Hypothalamus (tissue), 51 donors: ENCODE measurements at regions not wholly inside any gene's neighbourhood (a gene's known extent, or its start where the extent isn't known, plus 50 kb on each side); places are given as distances from the start of the nearest gene placed in this dataset.

ENCODE experiments used
- DNase-seq, 51 donors: peaks; one replicate each; lab custom pipeline; 2025; lab: John Stamatoyannopoulos, UW

DNA sequence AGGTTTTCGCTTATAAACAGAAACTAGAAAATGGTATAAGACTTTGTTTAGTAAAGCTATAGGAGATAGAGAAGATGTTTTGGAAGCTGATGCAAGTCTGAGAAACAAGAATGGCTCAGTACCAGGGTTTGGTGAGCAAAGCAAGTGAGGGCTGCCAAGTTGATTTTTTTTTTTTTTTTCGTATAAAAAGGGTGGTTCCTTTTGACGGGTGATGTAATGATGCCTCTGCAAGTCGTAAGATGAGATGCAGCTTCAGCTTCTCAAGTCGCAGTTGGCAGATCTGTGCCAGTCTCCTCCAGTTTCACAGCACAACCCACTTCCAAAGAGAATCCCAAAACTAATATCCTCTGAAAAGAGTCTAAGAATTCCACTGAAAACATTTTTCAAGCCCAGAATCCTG, 252.8 kb upstream of the CDH4 start:
- DNase-seq, result no peak

DNA sequence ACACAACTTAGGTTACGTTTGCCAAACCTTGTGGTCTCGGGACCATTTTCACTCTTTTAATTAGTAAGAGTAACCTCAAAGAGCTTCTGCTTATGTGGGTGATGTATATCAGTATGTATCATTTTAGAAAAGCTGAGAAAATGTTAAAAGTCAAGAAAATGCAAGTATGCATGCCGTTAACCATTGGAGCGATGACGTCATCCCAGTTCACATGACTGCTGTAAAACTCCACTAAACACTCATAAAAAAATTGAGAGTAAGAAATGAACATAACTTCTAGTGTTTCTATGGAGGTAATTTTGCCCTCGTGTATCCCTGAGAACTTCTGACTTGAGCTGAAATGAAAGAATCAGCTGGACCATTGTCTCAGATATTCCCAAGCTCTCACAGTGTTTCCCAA, 250.0 kb upstream of the CDH4 start:
- no peak for DNase-seq

DNA sequence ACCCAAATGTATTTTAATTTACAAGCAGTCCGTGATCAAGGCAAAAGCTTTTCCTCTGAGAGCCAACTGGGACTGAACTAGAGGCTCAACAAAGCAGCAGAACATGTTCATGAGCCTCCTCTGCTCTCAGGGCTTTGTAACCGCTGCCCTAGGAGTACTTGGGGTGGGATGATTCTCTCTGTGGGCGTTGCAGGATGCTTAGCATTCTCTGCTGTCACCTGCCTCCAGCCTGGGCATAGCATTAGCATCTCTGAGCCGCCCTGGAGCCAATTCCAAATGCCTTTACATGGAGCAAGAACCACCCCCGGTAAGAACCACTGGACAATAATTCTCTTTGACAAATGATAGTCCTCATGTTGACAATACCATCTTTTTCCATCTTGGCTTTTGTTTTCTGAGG, 237.6 kb upstream of the CDH4 start:
- DNase-seq, result no peak

DNA sequence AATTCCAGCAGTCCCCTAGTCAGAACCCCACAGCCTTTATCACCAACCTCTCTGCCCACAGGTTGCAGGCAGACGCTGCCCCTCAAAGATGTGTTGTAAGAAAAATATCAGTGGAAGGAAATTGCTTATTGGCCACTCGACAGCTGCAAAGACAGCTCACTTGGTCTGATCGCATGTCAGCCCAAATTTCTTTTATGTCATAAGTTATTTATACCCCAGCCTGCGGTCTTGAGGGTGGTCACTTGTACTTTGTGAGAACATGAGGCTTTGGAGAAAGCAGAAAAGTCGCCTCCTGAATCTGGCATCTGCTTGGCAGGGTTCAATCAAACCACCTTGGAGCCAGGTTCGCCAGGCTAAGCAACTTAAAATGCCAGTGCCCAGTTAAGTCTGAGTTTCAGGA, 236.5 kb upstream of the CDH4 start:
- DNase-seq, result no peak

DNA sequence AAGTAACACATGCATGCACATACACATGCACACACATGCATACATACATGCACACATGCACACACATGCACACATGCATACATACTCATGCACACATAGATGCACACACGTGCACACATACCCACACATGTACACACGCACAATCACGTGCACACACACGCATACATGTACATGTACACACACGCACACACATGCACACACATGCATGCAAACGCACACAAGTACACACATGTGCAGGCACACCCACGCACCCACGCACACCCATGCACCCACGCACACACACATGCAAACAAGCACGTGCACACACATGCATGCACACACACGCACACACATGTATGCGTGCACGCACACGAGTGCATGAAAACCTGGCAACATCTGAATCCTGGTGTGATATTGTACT, 232.7 kb upstream of the CDH4 start:
- DNase-seq, result no peak

DNA sequence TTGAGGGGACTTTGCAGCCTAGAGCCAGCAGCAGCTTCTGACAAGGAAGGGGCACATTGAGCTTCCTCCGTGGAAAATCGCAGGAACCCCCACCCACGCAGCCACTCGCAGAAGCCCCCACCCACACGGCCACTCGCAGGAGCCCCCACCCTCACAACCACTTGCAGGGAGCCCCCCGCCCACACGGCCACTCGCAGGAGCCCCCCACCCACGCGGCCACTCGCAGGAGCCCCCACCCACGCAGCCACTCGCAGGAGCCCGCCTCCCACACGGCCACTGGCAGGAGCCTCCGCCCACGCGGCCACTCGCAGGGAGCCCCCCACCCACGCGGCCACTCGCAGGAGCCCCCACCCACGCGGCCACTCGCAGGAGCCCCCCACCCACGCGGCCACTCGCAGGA, 228.4 kb upstream of the CDH4 start:
- no peak for DNase-seq

DNA sequence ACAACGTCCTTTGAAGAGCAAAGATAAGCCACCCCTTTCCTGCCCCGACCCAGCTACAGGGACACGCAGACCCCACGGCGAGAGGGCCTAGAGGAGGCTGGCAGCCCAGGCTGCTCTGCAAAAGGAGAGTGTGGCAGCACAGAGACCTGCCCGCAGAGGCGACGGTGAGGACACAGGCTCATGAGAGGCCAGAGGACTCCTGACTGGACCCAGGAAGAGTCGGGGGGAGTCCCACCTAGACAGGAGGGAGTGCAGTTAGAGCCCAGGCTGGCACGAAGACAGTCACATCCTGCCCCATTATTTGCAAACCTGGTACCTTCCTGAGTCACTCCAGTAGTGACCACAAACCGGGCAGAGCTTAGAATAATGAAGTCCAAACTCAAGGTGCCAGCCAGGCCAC, 227.7 kb upstream of the CDH4 start:
- no peak for DNase-seq

DNA sequence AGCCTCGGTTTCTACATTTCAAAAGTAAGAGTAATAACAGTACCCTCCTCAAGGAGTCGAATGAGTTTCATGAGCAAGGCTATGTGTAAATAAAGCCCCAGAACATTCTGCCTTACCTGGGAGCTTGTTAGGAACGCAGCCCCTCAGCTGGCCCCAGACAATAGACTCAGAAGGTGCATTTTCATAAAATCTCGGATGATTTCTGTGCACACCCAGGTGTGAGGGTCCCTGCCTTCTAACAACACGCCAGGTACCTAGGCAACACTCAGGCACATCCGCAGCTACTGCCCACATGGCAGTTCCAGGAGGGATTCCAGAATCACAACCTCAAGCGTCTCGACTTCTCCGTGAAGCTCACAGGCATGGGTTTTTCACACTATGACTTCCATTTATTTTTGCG, 226.5 kb upstream of the CDH4 start:
- no peak for DNase-seq

DNA sequence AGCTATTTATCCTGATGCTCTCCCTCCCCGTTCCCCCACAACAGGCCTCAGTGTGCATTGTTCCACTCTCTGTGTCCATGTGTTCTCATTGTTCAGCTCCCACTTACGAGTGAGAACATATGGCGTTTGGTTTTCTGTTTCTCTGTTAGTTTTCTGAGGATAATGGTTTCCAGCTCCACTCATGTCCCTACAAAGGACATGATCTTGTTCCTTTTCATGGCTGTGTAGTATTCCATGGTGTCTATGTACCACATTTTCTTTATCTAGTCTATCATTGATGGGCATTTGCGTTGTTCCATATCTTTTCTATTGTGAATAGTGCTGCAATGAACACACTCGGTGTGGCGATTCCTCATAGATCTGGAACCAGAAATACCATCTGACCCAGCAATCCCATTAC, 225.9 kb upstream of the CDH4 start:
- DNase-seq, result no peak

DNA sequence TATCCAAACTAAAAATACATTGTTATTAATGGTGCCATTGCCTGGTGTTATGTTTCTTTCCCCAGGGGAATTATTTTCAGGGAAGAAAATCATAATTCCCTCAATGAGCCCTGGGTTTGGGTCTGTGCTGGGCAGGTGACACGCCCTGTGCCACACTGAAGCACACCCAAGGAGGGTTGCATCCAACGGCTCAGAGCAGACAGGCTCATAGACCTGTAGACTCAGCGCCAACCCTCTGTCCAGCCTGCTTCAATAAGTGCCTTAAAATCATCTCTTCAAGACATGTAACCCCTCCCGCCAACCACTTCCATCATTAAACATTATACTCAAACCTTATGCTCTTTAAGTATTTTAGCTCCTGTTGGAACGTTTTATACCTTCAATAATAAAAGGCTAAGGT, 225.3 kb upstream of the CDH4 start:
- DNase-seq, result no peak

DNA sequence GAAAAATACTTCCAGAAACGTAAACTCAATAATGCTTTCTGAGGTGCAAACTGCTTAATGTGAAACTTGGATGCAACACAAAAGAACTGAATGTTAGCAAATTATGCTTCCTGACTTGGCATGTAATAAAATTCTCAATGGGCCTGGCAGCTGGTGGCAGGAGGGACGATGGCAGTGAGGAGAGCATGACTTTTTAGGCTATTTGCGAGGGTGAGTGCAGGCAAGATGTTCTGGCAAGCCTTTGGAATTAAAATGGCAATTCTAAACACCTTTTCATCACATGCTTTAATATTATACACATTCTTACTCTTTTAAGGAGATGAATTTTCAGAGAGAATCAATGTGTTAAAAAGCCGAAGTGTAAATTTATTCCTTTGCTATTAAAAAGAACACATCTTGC, 224.8 kb upstream of the CDH4 start:
- DNase-seq, result peak in 1 of 51 donors; percentile 6

DNA sequence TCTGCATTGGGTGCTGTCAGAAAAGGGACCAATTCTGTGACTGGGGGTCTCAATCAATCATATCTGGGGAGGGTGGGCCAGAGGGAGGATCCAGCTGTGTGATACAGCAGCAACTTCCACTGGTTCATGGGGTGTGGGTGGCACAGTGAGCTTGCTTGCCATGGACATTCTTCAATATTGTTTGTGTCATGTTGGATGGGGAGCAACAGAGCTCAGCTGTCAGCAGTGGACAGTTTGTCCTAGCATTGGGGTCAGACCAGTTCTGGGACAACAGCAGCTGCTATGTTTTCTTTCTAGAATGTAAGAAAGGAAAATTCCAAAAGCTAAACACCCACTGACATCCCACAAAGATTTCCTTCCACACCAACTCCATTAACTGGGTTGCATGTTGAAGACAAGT, 221.9 kb upstream of the CDH4 start:
- no peak for DNase-seq

DNA sequence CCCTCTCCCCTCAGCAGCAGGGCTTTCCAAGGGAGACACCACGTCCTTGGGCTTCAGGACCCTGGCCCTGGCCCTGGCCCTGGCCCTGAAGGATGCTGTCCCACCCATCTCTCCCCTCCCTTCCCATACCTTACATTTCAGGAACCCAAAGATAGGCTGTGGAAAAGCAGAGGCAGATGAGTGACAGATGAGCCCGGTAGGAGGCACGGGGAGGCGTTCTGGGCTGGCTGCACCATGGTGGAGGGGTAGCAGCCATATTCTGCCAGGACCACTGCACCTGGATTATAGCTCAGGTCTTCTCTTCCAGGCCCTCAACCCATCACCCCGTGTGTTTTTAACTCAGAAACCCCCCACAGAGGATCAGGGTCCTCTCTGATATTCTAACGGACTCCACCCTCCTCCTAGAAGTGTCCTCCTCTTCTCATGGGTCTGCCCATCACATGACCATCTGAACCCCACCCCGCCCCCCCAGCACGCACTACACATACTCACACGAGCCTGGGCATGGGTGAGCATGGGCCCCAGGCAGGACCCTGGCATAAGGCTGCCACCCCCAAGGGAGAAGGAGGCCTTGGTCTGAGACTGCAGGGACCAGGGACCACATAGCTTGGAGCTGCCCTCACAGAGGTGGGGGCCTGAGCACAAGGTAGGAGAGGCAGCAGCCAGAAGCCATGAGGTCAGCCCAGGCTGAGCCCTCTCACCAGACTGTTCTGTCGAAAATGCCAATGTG, 220.8 kb upstream of the CDH4 start:
- no peak for DNase-seq

DNA sequence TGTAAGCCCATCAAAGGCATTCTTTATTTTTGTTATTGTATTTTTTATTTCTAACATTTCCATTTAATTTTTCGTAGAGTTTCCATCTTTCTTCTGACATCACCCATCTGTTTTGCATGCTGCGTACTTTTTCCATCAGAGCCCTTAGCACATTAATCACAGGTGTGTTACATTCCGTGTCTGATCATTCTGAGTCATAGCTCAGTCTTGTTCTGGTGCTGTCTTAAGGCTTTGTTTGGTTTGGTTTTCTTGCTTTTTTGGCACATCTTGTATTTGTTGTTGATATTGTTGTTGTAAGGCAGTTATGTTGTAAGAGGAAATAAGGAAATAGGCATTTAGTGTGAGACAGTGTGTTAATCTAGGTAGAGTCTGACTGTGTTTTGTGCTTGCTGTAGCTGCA, 214.6 kb upstream of the CDH4 start:
- DNase-seq, result no peak

DNA sequence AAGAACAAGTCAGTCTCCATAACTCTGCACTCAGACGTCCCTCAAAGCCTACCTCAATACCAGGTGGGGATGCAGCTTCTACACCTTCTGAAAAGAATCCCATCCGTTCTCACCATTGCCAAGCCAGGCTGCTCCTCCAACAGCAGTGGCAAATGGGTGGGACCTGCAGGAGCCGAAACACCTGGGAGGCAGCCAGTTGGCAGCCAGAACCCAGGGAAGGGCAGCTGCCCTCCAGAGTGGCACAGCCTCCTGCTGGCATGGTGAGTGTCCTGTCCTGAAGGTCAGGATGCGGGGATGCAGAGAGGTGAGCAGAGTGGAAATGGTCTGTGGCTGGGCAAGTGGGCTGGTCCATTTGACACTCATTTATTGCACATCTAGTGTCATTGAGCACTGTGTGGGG, 210.6 kb upstream of the CDH4 start:
- DNase-seq, result no peak

DNA sequence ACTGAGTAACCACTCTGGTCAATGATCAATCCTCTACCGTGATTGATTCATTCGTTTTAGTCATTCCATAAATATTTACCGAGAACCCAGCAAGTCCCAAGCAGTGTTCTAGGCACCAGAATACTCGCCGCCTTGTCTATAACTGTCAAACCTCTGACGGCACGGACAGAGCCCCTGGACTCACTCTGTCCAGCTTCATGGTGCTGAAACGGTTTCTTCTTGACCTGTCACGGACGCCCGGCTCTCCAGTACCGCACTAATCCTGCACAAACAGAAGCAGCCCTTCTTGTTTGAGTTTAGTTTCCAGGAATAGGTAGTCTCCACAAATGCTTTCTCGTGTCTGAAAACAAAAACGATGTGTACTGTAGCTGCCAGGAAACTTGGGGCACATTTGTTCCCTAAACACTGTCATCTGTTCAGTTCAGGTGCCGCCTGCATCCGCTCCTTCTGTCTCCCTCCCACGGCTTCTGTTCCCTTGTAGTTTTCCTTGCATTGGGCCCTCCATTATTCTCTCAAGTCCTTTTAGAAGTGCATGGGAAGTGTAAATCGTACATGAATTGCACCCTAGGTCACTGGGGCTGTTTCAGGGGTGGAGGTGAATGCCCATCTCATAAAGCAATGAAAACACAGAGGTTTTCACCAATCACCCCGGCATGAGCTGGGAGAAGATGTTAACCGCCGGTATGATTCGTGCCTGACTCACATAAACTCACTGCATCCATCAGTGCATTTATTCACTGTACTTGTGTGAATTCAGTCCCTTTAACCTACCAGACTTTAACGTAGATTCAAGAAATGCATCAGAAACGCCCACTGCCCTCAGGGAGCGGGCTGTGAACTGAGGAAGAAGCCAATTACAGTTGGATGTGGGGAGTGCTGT, 209.3 kb upstream of the CDH4 start:
- no peak for DNase-seq

DNA sequence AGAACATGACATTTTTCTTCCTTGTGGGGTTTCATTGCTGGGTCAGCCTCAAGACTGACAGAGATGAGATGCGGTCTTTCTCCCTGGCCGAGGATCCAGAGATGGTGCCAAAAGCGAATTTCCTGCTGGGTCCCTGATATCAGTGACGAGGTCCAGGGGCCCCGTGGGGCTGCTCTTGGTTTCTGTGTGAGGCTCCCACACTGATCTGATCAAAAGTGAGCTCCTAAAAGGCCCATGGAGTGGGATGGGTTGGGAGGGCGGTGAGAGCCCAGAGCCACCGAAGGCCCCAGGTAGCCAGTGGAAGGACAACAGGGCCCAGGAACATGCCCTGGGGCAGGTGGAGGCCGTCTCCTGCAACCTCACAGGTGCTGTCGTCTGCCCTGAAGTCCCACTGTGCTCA, 208.4 kb upstream of the CDH4 start:
- no peak for DNase-seq

DNA sequence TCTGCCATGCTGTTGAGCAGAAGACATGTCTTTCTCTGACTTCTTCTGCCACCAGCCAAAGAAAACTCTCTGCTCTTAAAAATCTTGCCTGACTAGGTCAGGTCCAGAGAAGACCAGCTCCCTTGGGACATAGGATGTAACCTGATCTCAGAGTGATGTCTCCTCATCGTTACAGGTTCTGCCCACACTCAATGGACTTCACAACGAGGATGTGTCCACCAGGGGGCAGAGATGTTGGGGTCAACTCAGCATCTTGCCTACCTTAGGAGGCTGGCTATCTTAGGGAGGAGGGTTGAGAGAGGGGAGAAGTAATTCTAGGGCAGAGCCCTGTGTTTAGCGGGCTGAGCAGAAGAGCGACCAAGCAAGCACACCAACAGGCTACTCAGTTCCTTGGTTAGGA, 207.6 kb upstream of the CDH4 start:
- no peak for DNase-seq

DNA sequence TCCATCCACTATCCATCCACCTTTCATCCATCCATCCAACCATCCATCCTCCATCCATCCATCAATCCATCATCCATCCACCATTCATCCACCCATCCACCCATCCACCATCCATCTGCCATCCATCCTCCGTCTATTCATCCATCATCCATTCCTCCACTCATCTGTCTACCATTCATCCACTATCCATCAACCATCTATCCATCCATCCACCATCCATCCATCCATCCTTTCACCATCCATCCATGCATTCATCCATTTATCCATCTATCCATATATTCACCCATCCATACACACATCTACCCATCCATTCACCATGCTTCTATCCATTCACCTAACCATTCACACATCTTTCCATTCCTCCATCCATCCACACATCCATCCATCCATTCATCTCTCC, 207.0 kb upstream of the CDH4 start:
- DNase-seq, result no peak

DNA sequence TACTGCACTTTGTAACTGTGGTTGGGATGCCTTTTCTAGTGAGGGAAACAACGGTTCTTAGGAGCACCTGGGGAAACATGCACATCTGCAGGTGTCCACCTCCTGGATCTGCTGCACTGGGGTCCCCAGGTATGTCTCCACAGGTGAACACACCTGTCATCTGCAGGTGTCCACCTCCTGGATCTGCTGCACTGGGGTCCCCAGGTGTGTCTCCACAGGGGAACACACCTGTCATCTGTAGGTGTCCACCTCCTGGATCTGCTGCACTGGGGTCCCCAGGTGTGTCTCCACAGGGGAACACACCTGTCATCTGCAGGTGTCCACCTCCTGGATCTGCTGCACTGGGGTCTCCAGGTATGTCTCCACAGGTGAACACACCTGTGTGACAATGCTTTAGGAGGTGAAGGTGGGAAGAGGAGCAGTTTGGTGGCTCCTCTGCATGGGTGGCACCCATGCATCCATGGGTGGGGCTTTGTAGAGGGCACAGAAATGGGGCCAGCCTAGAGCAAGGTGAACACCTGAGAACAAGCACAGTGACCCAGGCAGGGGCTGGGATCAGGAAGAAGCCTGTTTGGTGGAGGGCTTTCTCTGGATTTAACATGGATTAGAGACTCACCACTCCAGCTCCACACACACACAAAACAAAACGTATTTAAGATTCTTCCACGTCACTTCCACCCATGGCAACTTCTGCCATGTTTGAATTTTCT, 206.0 kb upstream of the CDH4 start:
- peak in 8 of 51 donors; percentile 9 to 36 (median 28) for DNase-seq

DNA sequence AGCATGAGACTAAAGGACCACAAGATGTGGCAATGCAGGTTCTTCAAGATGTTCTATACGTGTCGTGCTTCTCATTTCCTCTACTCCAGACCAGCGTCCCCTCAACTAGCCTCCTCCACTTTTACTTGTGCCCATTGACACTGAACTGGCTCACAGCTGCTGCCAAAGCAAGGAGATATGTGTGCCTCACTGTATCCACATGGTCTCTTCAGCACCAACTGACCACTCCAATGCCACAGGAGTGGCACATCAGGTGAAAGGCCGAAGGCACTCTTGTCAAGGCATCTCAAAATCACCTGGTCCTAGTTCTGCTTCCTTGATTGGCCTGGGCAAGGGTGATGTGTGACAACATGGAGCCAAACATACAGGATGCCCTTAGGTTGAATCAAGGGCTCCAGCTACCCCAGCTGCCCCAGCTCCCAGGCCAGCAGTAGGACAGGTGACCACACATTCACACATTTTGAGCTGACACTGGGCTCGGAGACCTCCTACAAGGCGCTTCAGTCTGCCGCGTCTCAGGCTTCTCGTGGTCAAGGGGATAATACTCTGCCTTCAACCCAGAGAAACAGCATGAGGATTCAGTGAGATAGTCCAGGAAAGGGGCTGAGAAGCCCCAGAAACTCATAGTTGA, 205.2 kb upstream of the CDH4 start:
- DNase-seq, result no peak
